ENCODE measurements at regions not wholly inside any gene's neighbourhood (a gene's known extent, or its start where the extent isn't known, plus 50 kb on each side); places are given as distances from the start of the nearest gene placed in this dataset.

DNA sequence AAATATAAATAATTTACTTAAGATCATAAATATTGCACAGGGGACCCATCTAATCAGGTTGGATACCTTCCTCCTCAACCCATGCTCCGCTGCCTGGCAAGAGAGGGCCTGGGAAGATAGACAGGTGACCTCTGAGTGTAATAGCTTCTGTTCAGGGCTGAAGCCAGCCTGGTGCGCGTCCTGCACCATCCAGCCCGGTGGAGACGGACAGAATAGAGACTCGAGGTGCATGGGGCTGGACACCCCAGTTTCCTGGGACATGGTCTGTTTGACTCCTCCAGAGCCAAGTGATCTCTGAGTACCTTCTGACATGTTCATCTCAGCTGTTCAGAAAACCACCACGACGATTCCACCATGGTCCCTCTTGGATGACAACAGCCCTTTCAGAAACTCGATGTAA is 209.3 kb upstream of the MYT1L start:
- DNase-seq (ENCODE audit: low read depth in 2 of 2) = no peak

DNA sequence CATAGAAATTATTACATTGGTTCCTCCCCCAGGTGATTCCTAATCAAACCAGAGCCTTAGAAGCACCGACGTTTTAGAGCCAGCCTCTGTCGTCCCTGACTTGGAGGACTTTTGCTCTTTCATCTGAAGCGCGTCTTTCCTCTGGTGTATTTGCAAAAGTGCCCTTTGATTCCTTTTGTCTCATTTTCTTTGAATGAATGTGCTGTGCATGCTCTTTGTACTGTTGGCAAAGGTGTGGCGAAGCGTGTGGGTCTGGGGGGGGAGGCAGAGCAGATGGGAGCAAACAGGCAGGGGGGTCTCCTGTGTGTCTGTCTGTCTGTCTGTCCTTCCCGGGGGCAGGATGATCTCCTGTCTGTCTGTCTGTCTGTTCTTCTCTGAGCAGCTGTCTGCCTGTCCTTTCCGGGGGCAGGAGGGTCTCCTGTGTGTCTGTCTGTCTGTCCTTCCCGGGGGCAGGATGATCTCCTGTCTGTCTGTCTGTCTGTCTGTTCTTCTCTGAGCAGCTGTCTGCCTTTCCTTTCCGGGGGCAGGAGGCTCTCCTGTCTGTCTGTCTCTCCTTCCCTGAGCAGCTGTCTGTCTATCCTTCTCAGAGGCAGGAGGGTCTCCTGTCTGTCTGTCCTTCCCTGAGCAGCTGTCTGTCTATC is 205.5 kb upstream of the MYT1L start:
- DNase-seq (ENCODE audit: low read depth in 2 of 2) = no peak

DNA sequence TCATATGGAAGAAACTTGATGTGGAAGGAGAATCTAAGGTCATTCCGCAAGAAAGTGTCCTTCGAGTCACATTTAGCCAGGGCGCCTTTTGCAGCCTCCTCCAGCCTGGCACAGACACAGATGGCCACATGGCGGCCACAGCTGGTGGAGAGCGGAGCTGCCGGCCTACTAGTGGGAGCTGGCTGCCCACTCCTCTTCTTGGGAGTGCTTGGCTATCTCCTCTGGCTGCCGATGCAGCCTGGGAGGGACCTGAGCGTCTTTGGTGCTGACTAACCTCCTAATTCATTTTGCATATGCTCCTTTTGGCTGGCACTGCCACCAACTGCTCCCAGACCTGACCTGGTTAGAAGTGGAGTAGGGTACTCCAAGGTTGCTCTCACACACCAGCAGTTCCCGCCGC is 199.3 kb upstream of the MYT1L start:
- DNase-seq (ENCODE audit: low read depth in 2 of 2) = no peak

DNA sequence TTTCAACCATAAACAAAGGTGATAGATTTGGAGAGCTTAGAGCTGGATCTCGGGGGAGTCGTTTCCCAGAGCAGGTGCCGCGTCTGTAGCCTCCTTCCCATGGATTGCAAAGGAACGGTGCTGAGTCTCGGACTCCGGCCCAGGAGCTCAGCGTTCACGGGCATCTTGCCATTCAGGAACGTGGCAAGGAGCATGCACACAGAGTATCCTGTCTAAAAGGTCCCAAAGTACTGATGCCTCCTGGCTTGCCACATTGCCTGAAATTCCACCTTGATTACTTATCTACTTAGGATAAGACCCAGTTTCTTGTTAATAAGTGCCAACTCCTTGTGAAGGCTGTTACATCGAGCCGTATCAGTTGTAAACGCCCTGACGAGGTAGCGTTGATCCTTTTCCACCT is 197.8 kb upstream of the MYT1L start:
- DNase-seq (ENCODE audit: low read depth in 2 of 2) = no peak

DNA sequence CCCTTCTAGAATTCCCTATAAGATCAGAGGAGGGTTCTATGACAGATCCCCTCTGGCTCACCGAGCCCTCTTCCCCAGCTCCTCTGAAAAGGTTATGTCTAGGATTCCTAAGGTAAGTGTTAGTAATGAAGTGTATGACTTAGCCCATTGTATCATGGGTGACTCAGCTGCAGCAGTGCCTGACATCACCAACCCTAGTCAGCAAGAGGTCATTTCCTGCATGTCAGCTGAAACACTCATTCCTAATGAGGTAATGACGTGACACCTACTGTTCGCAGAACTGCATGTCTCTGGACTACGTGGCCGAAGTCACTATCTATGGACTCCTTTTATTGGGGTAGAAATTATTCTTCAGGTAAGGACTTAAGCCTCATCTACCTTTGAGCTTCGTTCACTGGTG is 196.1 kb upstream of the MYT1L start:
- no peak for DNase-seq (ENCODE audit: low read depth in 2 of 2)

DNA sequence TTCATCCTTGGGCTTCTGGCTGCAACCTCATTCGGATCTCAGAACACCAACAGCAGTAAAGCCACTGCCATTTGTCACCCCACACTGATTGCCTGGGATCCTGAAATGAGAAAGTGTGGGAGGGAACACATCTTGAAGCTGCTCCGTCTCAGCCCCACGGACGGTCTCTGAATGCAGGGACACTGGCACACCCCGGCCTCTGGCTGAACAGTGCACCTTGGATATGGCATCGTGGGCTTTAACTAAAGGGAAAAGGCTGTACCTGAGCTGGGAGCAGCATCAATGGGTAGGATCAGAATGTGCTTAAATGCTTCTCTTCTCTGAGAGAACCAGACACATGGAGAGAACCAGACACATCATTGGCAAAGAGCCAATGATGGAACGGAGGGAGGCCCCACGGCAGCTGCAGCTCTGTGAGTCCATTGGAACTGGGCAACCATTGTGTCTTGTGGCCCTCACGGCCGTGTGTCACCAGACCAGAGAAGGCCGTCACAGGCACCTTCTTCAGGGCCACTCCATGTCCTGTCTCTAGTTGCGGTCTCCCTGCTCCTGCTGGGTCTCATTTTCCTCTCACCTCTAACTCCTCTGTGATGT is 193.4 kb upstream of the MYT1L start:
- DNase-seq (ENCODE audit: low read depth in 2 of 2) = no peak

DNA sequence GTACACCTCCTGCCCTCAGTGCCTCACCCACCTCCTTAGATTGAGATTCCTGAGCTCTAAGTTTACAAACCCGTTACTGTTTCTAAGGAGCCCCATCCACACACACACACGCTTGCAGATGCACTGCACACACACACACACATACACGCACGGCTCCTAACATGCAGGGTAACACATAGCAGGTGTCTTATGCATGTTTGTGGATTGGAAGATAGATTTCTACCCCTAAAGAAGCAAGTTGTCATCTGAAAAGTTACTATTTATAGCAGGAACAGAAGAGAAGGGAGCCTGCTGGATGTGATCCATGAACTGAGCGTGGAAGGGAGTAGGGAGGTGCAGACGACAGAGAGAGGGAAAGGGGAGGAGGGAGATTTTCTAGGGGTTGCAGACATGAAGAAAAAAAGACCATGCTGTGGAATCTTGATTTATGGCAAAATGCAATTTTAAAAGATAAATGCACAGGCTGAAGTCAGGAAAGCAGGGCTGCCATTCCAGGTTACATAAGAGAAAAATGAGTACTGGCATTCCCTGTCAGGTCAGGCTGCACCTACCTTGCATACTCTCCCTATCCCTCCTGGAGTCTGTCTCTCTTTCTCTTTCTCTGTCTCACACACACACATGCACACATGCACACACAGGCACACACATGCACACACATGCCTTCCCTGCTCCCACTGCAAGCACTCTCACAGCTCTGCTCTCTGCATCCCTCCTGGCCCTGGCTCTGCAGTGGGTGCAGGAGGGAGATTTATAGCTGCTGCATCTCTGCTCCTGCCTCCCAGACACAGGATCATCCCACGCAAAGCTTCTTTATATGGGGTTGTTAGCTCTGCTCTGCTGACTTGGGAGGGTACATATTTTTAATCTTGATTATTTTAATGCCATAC is 192.6 kb upstream of the MYT1L start:
- DNase-seq (ENCODE audit: low read depth in 2 of 2) = no peak

DNA sequence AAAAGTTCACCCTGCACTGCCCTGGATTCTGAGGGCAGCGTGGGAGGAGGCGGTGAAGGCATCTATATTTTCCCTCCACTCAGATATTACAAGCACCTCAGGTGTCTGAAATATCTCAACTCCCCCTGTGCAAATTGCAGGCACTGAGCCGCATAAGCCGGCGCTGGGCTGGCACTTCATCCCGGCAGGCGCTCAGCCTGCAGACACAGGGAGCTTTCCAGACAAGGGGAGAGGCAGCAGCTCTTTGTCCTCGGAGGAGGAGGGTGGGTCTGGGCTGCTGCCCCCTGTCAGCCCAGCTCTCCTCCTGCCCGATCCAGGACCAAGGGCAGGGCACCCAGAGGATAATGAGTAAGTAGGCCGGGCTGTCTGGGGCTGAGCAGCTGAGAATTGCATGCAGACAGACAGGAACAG is 189.3 kb upstream of the MYT1L start:
- no peak for DNase-seq (ENCODE audit: low read depth in 2 of 2)

DNA sequence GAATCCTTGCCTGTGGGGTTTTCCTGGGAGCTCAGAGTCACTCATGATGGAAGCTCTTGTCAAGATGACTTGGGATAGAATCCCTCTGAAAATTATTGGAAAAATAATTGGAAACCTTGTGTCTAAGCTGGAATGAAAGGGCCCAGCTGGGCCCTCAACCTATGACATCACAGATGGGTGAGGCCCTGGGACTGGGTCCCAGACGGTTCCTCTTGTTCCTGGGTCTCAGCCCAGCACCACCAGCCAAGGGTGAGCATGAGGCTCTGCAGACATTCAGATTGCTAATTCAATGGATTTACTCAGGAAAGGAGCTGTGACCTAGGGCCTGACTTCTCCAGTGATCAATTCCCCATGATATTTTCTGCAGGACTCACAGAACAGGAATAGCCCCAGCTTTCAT is 188.3 kb upstream of the MYT1L start:
- DNase-seq (ENCODE audit: low read depth in 2 of 2) = no peak

DNA sequence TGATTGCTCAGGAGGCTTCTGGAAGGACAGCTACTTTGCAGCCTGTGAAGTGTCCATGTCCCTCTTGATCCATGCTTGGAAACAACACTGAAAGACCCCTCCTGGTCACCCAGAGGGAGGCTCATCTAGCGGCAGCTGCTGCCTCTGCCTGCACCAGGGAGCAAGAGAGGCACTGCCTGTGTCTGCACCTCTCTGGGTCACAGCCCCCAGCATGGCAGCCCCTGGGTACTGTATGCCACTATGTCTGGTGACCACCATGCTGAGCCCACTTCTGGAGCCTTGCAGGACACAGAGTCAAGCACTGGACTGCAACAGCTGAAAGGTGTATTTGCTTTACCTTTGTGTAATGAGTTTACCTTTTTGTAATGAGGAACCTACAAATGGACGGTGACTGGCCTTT is 186.3 kb upstream of the MYT1L start:
- no peak for DNase-seq (ENCODE audit: low read depth in 2 of 2)

DNA sequence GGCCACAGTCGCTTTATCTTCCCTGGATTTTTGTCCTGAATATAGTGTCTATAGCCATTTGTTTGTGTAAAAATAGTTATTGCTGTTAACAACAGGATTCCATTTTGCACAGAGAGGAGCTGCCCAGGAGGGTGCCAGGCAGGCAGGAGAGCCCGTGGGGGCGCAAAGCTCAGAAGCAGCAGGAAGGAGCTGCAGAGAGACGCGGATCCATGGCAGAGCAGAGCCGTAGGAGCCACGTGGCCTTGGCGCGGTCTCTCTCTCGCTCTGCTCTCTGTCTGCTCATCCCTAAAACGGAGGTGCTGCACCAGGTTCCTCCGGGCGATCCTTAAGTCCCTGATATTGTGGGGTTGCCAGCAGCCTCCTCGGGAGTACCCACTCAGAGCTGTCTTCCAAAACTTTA is 185.3 kb upstream of the MYT1L start:
- no peak for DNase-seq (ENCODE audit: low read depth in 2 of 2)

DNA sequence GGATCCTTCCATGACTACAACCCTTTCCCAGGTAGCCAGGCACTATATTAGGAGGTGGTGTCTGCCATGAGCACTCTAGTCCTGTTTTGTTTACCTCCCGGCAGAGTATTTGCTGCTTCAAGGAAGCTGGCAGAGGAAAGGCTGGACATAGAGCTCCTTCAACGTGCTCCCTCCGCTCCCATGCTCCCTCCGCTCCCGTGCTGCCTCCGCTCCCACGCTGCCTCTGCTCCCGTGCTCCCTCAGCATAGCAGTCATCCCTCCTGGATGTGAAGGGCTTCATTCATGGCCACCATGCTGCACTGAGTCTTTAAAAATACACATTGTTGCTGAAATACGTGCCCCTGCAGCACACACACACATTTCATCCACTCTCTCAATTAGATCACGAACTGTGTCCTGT is 181.9 kb upstream of the MYT1L start:
- DNase-seq (ENCODE audit: low read depth in 2 of 2) = no peak

DNA sequence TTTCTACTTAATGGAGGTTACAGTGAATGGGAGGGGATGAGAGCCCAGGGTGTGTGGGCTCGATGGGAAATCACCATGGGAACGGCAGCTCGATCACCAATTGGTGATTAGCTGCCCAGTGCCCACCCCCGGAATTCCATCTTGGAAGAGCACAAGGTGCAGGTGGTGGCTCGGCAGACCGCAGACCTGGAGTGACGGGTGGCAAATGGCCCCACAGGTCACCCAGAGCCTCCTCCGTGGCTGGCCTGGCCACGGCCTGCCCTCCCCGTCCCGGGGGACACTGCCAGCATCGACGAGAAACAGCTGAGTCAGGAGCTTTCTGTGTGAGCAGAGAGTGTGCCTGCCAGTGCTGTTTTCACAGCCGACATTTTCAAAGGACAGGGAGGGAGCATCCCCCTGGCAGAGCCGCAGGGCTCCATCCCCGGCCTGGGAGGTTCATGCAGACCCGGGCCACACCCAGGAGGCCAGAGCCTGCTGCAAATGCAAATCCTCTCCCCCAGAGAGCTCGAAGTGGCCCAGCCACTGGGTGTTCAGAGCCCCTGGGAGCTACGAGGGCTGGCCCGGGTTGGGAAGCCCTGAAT is 176.4 kb upstream of the MYT1L start:
- DNase-seq (ENCODE audit: low read depth in 2 of 2) = no peak

DNA sequence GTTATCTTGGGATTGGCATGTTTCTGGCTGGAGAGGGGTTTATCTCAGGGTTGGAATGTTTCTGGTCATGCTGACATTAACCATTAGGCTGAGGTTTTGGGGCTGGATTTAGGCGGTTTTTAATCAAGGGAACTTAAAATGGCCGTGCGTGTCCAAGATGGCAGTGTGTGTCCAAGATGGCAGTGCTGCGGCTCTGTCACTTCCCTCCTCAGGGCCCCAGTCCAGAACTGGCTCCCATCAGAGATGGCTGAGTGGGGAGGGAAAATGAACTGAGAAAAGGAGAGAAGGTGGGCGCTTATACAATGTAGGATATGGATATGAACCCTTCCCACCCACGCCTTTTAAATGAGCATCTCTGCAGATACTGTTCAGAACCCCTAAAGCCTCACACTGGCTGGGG is 175.5 kb upstream of the MYT1L start:
- DNase-seq (ENCODE audit: low read depth in 2 of 2) = no peak

DNA sequence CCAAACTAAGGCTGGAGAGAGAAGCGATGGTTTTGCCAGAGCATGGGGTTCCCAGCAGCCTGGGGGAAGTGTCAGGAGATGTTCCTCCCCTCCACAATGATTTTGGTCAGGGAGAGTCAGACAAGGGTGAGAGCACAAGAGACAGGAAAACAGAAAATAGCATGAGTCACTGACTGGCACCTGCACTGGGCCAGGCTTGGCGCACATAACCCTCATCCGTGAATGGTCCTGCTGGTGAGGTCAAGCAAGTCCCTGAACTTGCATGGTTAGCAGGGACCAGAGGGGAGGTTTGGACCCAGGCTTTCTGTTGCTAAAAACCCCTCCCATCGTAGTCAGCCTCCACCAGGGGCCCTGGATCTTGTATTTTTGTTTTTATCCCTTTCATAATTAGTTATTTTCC is 174.5 kb upstream of the MYT1L start:
- DNase-seq (ENCODE audit: low read depth in 2 of 2) = no peak

DNA sequence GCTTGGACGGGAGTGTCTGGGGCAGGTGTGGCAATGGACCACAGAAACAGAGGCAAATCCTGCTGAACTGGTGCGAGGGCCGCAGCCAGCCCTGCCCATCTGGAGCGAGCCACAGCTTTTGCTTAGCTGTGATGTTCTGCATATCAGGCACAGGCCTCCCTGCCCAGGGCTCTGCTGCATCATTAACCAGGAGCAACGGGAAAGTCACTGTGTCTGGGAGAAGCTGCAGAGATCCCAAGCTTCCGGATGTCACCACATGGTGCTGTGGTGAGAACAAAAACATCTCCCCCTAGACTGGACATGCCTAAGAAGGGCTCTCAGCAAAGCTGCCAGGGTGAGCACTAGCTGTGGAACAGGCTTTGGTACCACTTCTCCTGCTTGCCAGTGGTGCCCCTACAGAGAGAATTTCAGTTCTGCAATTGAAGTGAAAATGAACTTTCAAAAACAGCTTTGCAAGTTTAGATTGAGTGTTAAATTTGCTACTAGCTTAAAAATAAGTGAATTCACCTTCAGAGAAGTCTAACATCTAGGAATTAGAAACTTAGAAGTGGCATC is 172.9 kb upstream of the MYT1L start:
- no peak for DNase-seq (ENCODE audit: low read depth in 2 of 2)

DNA sequence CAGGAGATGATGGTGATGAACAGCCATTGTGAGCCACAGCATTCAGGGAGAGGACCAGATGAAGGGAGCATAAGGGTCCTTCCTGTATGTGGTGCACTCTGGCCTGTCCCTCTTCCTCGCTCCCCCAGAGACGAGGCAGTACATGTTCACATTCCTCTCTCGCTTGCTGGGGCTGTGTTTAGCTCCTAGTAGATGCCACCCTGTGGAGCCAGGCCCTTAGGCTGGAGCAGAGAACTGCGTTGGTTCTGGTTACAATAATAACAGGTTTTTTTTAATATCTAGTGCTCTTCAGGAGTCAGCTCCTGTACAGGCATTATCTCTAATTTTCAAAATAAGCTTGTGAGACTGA is 171.1 kb upstream of the MYT1L start:
- DNase-seq (ENCODE audit: low read depth in 2 of 2) = no peak

DNA sequence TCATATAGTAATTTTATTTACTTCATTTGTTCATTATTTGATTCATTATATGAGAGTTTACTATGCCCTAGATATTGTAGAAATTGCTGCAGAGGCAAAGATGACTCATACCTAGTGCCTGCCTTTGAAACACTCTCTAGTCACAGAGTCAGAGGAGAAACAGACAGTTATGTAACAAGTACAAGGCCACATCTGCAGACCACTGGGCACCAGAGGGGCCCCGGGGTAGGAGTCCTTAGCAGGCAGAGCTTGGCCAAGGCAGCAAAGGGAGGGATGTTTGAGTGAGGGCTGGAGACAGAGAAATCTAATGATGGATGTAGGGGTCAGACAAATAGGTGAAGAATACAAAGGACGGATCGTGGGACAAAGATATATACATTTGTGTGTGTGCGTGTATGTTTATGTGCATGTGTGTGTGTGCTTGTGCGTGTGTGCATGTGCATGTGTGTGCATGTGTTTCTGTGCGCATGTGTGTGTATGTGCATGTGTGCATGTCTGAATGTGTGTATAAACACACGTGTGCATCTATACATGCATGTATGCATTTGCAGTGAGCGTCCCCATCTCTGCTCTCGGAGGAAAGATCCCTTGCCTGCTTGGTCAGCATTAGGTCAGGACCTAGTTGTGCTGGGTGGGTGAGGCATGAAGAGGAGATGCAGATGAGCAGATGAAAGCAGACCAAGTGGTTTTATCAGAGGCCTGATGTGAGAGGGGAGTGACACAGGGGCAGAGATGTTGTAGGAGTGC is 170.6 kb upstream of the MYT1L start:
- no peak for DNase-seq (ENCODE audit: low read depth in 2 of 2)

DNA sequence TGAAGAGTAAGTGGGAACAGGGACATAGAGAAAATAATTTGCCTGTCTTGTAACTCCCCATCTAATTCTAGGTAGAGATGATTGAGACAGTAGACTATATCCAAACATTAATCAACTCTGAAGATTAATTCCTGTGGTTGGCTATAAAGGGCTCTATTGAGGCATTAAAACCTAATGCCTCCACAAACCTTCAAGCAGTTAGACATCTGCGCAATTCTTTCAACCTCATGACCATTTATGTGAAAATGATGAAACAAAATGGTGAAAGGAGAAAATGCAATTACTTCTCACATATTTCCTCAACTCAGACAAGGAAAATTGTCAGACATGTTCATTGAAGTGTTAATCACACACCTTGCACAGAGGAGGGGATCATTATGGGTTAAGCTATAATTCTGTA is 164.5 kb upstream of the MYT1L start:
- no peak for DNase-seq (ENCODE audit: low read depth in 2 of 2)

DNA sequence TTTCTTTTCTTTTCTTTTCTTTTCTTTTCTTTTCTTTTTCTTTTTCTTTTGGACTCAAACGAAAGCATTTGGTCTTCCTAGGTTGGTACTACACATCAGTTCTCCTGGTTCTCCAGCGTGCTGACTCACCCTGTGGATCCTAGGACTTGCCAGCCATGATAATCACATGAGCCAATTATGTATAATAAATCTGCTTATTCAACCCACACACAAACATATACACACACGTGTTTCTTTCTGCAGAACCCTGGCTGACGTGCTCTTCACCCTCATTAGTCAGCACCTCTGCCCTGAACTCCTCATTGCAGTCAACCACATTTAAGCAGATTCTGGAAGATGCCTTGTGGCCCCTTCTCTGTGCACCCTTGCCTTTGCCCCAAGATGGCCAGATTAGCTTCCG is 162.4 kb upstream of the MYT1L start:
- no peak for DNase-seq (ENCODE audit: low read depth in 2 of 2)

DNA sequence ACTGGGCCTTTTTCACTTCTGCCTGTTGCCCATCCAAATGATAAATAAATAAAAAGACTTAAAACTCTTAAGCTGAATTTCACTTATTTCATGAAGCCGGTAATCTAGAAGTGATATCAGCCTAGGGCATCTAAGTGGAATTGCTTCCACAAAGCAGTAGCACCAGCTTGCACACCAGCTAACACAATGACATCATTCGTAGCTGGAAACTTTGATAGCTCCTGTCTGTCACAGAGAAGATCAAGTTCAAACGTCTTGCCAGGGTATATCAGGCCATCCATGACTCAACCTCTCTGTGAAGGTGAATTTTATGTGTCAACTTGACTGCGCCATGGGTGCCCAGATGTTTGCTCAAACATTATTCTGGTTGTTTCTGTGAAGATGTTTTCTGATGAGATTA is 161.7 kb upstream of the MYT1L start:
- DNase-seq (ENCODE audit: low read depth in 2 of 2) = no peak

DNA sequence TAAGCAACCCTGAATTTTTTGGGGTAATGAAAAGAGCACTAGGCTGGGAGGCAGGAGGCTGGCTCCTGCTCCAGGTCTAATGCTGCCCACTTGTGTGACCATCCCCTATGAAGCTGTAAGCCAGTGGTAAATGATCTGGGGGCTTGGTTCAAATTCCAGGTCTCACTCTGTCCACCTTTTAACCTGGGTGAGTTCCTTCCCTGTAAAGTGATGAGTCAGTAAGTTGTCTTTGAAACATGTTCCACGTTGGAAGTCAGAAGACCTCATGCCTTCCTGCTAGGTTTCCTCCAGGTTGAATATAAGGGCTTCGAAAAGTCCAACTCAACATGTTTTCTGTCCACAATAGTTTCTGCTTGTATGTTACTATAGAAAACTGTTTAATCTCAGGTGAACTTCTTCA is 160.9 kb upstream of the MYT1L start:
- DNase-seq (ENCODE audit: low read depth in 2 of 2) = no peak

Data from stimulated activated CD4-positive, alpha-beta T cell treated with anti-CD3 and anti-CD28 coated beads, Interleukin-4, amount 100 ng/mL, for 48 hours (primary cell).